ENCODE measurements at regions not wholly inside any gene's neighbourhood (a gene's known extent, or its start where the extent isn't known, plus 50 kb on each side); places are given as distances from the start of the nearest gene placed in this dataset.

GRCh38 chr19:31733591-31733990 lies 384.4 kb upstream of the TSHZ3 start:
- Histone ChIP-seq H3K27ac (ENCODE audit: low read depth in 1 of 2, low read length in 2 of 2) (no peak overlapping the region), H3K4me1 (ENCODE audit: control insufficient read depth in 4 of 4, insufficient read depth in 4 of 4, low read length in 3 of 4) (no peaks in the 10 kb centered on the region), H3K27me3 (ENCODE audit: control insufficient read depth in 4 of 4, insufficient read depth in 4 of 4, low read length in 3 of 4) (peaks cover 0 to 10% (median 0%) of the 10 kb centered on the region in 4 donors), H3K9me3 (ENCODE audit: control insufficient read depth in 4 of 4, low read length in 3 of 4) (no peaks in the 10 kb centered on the region), H3K4me3 (ENCODE audit: low read depth in 1 of 3, low read length in 3 of 3) (no peak overlapping the region), H3K36me3 (ENCODE audit: control insufficient read depth in 4 of 4, insufficient read depth in 3 of 4, low read depth in 1 of 4, low read length in 3 of 4) (no peaks in the 10 kb centered on the region), H3K9ac (ENCODE audit: low read depth in 1 of 2, low read length in 2 of 2) (no peak overlapping the region)
- 79% methylated on average over 8 of the region's 8 CpGs for WGBS
- DNase-seq (ENCODE audit: low spot score) = no peak
- TF ChIP-seq RXRA (IDR thresholded peaks at IDR 0.05) (no peak), MAX (IDR thresholded peaks at IDR 0.05) (no peak), NR2F2 (IDR thresholded peaks at IDR 0.05) (no peak), YY1 (IDR thresholded peaks at IDR 0.05) (no peak), FOXA2 (IDR thresholded peaks at IDR 0.05) (no peak), RAD21 (IDR thresholded peaks at IDR 0.05) (no peak), SP1 (IDR thresholded peaks at IDR 0.05) (no peak), REST (IDR thresholded peaks at IDR 0.05) (no peak), ZBTB33 (IDR thresholded peaks at IDR 0.05) (no peak), HNF4G (IDR thresholded peaks at IDR 0.05) (no peak)

- no peaks in the 10 kb centered on the region for H3K27me3 ChIP-seq (ENCODE audit: control insufficient read depth in 4 of 4, insufficient read depth in 4 of 4, low read length in 3 of 4)
- H3K9me3 ChIP-seq (ENCODE audit: control insufficient read depth in 4 of 4, low read length in 3 of 4) = no peaks in the 10 kb centered on the region
- 87% methylated on average over 5 of the region's 5 CpGs for WGBS
- no peak overlapping the region for H3K4me3 ChIP-seq (ENCODE audit: low read depth in 1 of 3, low read length in 3 of 3)
- no peak overlapping the region for H3K9ac ChIP-seq (ENCODE audit: low read depth in 1 of 2, low read length in 2 of 2)
- no peaks in the 10 kb centered on the region for H3K4me1 ChIP-seq (ENCODE audit: control insufficient read depth in 4 of 4, insufficient read depth in 4 of 4, low read length in 3 of 4)
- TF ChIP-seq CTCF (IDR thresholded peaks at IDR 0.05; ENCODE audit: low read depth, low read length, missing input control) (no peak), TAF1 (conservative IDR thresholded peaks at IDR 0.05) (no peak), FOXA1 (IDR thresholded peaks at IDR 0.05) (no peak), SP1 (IDR thresholded peaks at IDR 0.05) (no peak), RAD21 (IDR thresholded peaks at IDR 0.05) (no peak), MAX (IDR thresholded peaks at IDR 0.05) (no peak), JUND (IDR thresholded peaks at IDR 0.05) (no peak), EGR1 (IDR thresholded peaks at IDR 0.05; ENCODE audit: low read depth in 2 of 2) (no peak), YY1 (IDR thresholded peaks at IDR 0.05) (no peak), ATF3 (IDR thresholded peaks at IDR 0.05) (no peak), RXRA (IDR thresholded peaks at IDR 0.05) (no peak), NR2F2 (IDR thresholded peaks at IDR 0.05) (no peak), FOXA2 (IDR thresholded peaks at IDR 0.05) (no peak), GABPA (IDR thresholded peaks at IDR 0.05 in 1 of 2, conservative IDR thresholded peaks at IDR 0.05 in 1 of 2) (no peak), HNF4G (IDR thresholded peaks at IDR 0.05) (no peak), REST (IDR thresholded peaks at IDR 0.05) (no peak), ZBTB33 (IDR thresholded peaks at IDR 0.05) (no peak), HNF4A (conservative IDR thresholded peaks at IDR 0.05) (no peak)
- no peaks in the 10 kb centered on the region for H3K36me3 ChIP-seq (ENCODE audit: control insufficient read depth in 4 of 4, insufficient read depth in 3 of 4, low read depth in 1 of 4, low read length in 3 of 4)
- no peak for DNase-seq (ENCODE audit: low spot score)
- no peak overlapping the region for H3K27ac ChIP-seq (ENCODE audit: low read depth in 1 of 2, low read length in 2 of 2)
Measured at GRCh38 chr19:31742249-31742648, 393.0 kb upstream of the TSHZ3 start.
